ENCODE measurements at regions not wholly inside any gene's neighbourhood (a gene's known extent, or its start where the extent isn't known, plus 50 kb on each side); places are given as distances from the start of the nearest gene placed in this dataset.

- Histone ChIP-seq H3K9me1 (ENCODE audit: control insufficient read depth, extremely low read depth, insufficient read depth, low read length) (no peaks in the 10 kb centered on the region), H3K4me1 (ENCODE audit: control insufficient read depth, extremely low read depth, insufficient read depth, low read length) (no peaks in the 10 kb centered on the region), H3K27ac (ENCODE audit: control insufficient read depth, insufficient read depth, low read length) (no peak overlapping the region), H2AFZ (ENCODE audit: control insufficient read depth, low read length) (no peak overlapping the region), H3K79me2 (ENCODE audit: control insufficient read depth, insufficient read depth, low read length) (no peaks in the 10 kb centered on the region), H3K4me3 (ENCODE audit: control insufficient read depth in 2 of 3, extremely low read depth in 1 of 3, insufficient read depth in 2 of 3, low read depth in 1 of 3, low read length in 3 of 3) (no peak overlapping the region), H3K36me3 (ENCODE audit: control insufficient read depth in 2 of 2, extremely low read depth in 1 of 2, insufficient read depth in 2 of 2, low read length in 2 of 2) (no peaks in the 10 kb centered on the region), H4K20me1 (ENCODE audit: control insufficient read depth, extremely low read depth, insufficient read depth, low read length) (no peaks in the 10 kb centered on the region), H3K4me2 (ENCODE audit: control insufficient read depth, extremely low read depth, insufficient read depth, low read depth, low read length) (no peak overlapping the region), H3K9me3 (ENCODE audit: control insufficient read depth, low read depth, low read length) (no peaks in the 10 kb centered on the region), H3K9ac (ENCODE audit: control insufficient read depth, extremely low read depth, insufficient read depth, low read length) (no peak overlapping the region), H3K27me3 (ENCODE audit: control insufficient read depth, extremely low read depth, insufficient read depth, low read length) (peaks cover 12% of the 10 kb centered on the region)
- FAIRE-seq (no peak), DNase-seq (ENCODE audit: low read depth, low spot score) (no peak)
- dilution Hi-C loops (cut with MboI; ENCODE audit: extremely low pct_ligation_motif_present, low sequenced_read_pairs), result no loop called here
- no peak for TF ChIP-seq EZH2 (IDR thresholded peaks at IDR 0.05; ENCODE audit: low read length)
- TF ChIP-seq, protein P1, sequence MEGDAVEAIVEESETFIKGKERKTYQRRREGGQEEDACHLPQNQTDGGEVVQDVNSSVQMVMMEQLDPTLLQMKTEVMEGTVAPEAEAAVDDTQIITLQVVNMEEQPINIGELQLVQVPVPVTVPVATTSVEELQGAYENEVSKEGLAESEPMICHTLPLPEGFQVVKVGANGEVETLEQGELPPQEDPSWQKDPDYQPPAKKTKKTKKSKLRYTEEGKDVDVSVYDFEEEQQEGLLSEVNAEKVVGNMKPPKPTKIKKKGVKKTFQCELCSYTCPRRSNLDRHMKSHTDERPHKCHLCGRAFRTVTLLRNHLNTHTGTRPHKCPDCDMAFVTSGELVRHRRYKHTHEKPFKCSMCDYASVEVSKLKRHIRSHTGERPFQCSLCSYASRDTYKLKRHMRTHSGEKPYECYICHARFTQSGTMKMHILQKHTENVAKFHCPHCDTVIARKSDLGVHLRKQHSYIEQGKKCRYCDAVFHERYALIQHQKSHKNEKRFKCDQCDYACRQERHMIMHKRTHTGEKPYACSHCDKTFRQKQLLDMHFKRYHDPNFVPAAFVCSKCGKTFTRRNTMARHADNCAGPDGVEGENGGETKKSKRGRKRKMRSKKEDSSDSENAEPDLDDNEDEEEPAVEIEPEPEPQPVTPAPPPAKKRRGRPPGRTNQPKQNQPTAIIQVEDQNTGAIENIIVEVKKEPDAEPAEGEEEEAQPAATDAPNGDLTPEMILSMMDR (optimal IDR thresholded peaks at IDR 0.05 in 1 of 3, IDR thresholded peaks at IDR 0.05 in 1 of 3, conservative IDR thresholded peaks at IDR 0.05 in 1 of 3; ENCODE audit: extremely low read depth in 1 of 3, insufficient read depth in 2 of 3, low read length in 3 of 3), result no peak
Observed at GRCh38 chr15:68526784-68527183, 52.0 kb upstream of the CORO2B start.

DNA sequence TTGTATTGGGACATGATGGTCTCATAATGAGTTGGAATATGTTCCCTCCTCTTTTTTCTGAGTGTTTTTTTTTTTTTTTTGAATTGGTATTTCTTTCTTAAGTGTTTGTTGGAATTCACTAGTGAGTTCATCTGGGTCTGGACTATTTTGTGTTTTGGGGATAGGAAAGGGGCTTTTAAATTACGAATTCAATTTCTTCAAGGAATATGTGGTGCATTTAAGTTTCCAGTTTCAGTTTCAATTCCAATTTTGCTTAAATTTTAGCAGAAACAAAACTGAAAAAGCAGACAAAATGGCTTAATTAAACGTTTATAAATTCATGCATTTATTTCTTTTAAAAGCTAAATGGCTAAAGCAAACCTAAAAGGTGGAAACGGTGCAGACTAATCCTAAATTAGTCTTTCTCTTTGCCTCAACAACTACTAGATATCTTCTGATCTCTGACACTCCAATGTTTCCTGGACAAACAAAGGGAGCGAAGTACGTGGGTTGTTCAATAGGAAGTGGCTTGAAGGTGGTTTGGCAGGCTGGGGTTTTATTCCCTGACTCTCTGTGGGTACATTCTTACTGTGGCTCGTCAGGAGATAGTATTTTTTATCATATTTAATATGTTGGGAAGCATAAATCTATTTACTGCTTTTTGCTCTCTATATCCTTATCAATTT, 50.0 kb upstream of the CORO2B start:
- Histone ChIP-seq H3K4me3 (ENCODE audit: control insufficient read depth in 2 of 3, extremely low read depth in 1 of 3, insufficient read depth in 2 of 3, low read depth in 1 of 3, low read length in 3 of 3) (no peak overlapping the region), H3K27me3 (ENCODE audit: control insufficient read depth, extremely low read depth, insufficient read depth, low read length) (peaks cover 7% of the 10 kb centered on the region), H4K20me1 (ENCODE audit: control insufficient read depth, extremely low read depth, insufficient read depth, low read length) (no peaks in the 10 kb centered on the region), H3K4me2 (ENCODE audit: control insufficient read depth, extremely low read depth, insufficient read depth, low read depth, low read length) (no peak overlapping the region), H3K79me2 (ENCODE audit: control insufficient read depth, insufficient read depth, low read length) (no peaks in the 10 kb centered on the region), H2AFZ (ENCODE audit: control insufficient read depth, low read length) (no peak overlapping the region), H3K4me1 (ENCODE audit: control insufficient read depth, extremely low read depth, insufficient read depth, low read length) (no peaks in the 10 kb centered on the region), H3K9ac (ENCODE audit: control insufficient read depth, extremely low read depth, insufficient read depth, low read length) (no peak overlapping the region), H3K36me3 (ENCODE audit: control insufficient read depth in 2 of 2, extremely low read depth in 1 of 2, insufficient read depth in 2 of 2, low read length in 2 of 2) (no peaks in the 10 kb centered on the region), H3K9me1 (ENCODE audit: control insufficient read depth, extremely low read depth, insufficient read depth, low read length) (no peaks in the 10 kb centered on the region), H3K27ac (ENCODE audit: control insufficient read depth, insufficient read depth, low read length) (no peak overlapping the region), H3K9me3 (ENCODE audit: control insufficient read depth, low read depth, low read length) (no peaks in the 10 kb centered on the region)
- dilution Hi-C loops (cut with MboI; ENCODE audit: extremely low pct_ligation_motif_present, low sequenced_read_pairs), result no loop called here
- DNase-seq (ENCODE audit: low read depth, low spot score), result no peak
- TF ChIP-seq, protein P1 (optimal IDR thresholded peaks at IDR 0.05 in 1 of 3, IDR thresholded peaks at IDR 0.05 in 1 of 3, conservative IDR thresholded peaks at IDR 0.05 in 1 of 3; ENCODE audit: extremely low read depth in 1 of 3, insufficient read depth in 2 of 3, low read length in 3 of 3), result no peak
- TF ChIP-seq EZH2 (IDR thresholded peaks at IDR 0.05; ENCODE audit: low read length), result no peak
- FAIRE-seq, result peak; percentile 23
